Adrenal gland (tissue), 9 donors: ENCODE measurements at regions not wholly inside any gene's neighbourhood (a gene's known extent, or its start where the extent isn't known, plus 50 kb on each side); places are given as distances from the start of the nearest gene placed in this dataset.

Experiments
- DNase-seq, 7 donors: peaks; one replicate each; pipeline ENCODE4 v3.0.0-alpha.2; 2019 to 2020
- H3K27ac ChIP-seq, 5 donors: fragments of 200-600 bp; sonication (generic) in 4 of 5; 1 replicate in 3 of 5; 2 replicates in 2 of 5; pipeline versions ENCODE4 v1.5.1 to v1.8.0; 2016 to 2020; ENCODE audit warnings: mild to moderate bottlenecking in 1 of 5
- H3K27me3 ChIP-seq: fragments of 200-600 bp; 2 replicates; pipeline ENCODE4 v1.8.0; 2021
- H3K36me3 ChIP-seq, 2 donors: fragments of 200-600 bp; replicated peaks in 1 of 2; 1 replicate in 1 of 2; 2 replicates in 1 of 2; pipeline versions ENCODE4 v1.5.1 to v1.8.0; 2018 to 2022
- H3K4me1 ChIP-seq, 2 donors: fragments of 200-600 bp; replicated peaks in 1 of 2; 1 replicate in 1 of 2; 2 replicates in 1 of 2; pipeline versions ENCODE4 v1.5.1 to v1.8.0; 2018 to 2021
- H3K4me3 ChIP-seq, 4 donors: fragments of 200-600 bp; sonication (generic) in 3 of 4; one replicate each; pipeline ENCODE4 v1.5.1; 2016 to 2018
- H3K9me3 ChIP-seq, 3 donors: fragments of 200-600 bp; sonication (generic) in 1 of 3; replicated peaks in 1 of 3; 1 replicate in 2 of 3; 2 replicates in 1 of 3; pipeline versions ENCODE4 v1.5.1 to v1.8.0; 2016 to 2021
- POLR2A ChIP-seq, 2 donors: fragments of 450-650 bp; IDR thresholded peaks; one replicate each; pipeline ENCODE4 v1.6.1; 2017; ENCODE audit warnings: antibody characterized with exemption in 2 of 2, mild to moderate bottlenecking in 2 of 2, moderate library complexity in 1 of 2
- WGBS, 4 donors: extraction: QIAGEN DNeasy Blood & Tissue Kit in 2 of 4; methylation state at CpG; one replicate each; pipeline versions ENCODE4 v1.1.5 to v1.1.7; 2013 to 2017; 5-methylcytosine and 5-hydroxymethylcytosine counted together
- intact Hi-C, 2 donors: fragments of 100-400 bp; cut with DNase I; formaldehyde crosslinking; loops; one replicate each; pipeline versions ENCODE4 v1.14.1 to v1.15.0; 2022 to 2023
- TF ChIP-seq, protein P1 (sequence below), 6 experiments: fragments of 450-650 bp in 4 of 6; fragments of 200-600 bp in 2 of 6; sonication (generic) in 1 of 6; IDR thresholded peaks; 1 replicate in 5 of 6; 2 replicates in 1 of 6; pipeline versions ENCODE4 v1.5.1 to v1.8.0; 2016 to 2021; ENCODE audit warnings: antibody characterized with exemption in 6 of 6, mild to moderate bottlenecking in 2 of 6, moderate library complexity in 1 of 6
- donor health status: healthy with polysubstance abuse.
- donor health status: Bipolar disorder and iron deficiency.
- donor health status: DM: yes; HTN: yes; CAD: no.
- donor health status: DM: no; HTN: no; CAD: no.
- donor health status: DM: no; HTN: no; CAD: no.

DNA sequence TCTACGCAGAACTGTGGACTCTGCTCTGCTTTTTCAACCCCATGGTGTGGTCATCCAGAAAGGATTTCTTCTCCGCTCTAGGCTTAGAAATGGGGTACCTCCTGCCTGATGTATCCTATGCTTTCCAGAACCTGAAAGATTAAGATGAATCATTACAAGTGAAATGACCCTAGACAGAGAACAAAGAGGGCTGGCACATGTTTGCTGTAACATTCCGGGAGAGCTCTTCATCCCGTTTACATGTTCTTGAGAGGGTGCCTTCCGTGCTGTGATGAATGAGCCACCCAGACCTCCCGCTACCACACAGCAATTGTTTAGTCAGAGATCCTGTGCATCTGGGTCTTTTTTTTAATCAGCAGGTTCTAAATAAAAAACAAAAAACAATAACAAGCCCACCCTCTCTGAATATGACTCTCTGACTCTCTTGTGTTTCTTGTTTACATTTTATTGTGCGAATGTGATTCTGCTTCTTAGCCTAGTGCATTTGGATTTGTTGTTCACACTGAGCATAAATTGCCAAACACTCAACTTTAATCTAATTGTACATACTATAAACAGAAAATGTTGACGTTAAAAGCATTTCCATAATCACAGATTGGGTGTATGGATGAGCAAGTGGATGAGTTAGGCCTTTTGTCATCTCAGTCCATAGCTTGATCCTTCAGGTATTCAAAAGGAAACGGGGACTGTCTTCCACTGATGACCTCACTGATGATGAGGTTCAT, 87.1 kb downstream of the GPR88 start:
- DNase-seq = no peak
- Histone ChIP-seq H3K9me3 (no peaks in the 10 kb centered on the region), H3K27me3 (no peaks in the 10 kb centered on the region), H3K27ac (no peak overlapping the region), H3K4me3 (no peak overlapping the region), H3K4me1 (peaks cover 16 to 40% of the 10 kb centered on the region in 2 donors), H3K36me3 (no peaks in the 10 kb centered on the region)
- TF ChIP-seq, protein P1, sequence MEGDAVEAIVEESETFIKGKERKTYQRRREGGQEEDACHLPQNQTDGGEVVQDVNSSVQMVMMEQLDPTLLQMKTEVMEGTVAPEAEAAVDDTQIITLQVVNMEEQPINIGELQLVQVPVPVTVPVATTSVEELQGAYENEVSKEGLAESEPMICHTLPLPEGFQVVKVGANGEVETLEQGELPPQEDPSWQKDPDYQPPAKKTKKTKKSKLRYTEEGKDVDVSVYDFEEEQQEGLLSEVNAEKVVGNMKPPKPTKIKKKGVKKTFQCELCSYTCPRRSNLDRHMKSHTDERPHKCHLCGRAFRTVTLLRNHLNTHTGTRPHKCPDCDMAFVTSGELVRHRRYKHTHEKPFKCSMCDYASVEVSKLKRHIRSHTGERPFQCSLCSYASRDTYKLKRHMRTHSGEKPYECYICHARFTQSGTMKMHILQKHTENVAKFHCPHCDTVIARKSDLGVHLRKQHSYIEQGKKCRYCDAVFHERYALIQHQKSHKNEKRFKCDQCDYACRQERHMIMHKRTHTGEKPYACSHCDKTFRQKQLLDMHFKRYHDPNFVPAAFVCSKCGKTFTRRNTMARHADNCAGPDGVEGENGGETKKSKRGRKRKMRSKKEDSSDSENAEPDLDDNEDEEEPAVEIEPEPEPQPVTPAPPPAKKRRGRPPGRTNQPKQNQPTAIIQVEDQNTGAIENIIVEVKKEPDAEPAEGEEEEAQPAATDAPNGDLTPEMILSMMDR (IDR thresholded peaks at IDR 0.05) = no peak
- TF ChIP-seq POLR2A (IDR thresholded peaks at IDR 0.05) = no peak
- intact Hi-C loops = no loop called here
- WGBS, 4 donors = 82 to 89% (median 86%) methylated on average over 9 of the region's 9 CpGs

DNA sequence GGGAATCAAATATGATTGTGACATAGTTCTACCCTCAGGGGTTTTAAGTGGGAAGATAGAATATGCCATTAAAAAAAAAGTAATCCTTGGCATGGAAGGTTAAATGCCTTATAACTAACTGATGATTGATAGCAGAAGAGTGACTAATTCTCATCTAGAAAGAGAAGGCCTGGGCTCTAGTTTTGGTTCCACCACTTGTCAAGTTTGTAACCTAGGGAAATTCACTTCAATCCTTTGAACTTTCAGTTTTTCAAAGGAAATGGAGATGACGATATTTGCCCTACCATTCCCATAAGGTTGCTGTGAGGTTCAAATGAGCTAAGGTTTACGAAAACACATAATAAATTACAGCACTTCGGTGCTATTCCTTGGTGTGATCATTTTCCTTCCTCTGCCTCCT, 88.5 kb downstream of the GPR88 start:
- H3K4me1 ChIP-seq = peaks cover 16 to 40% of the 10 kb centered on the region in 2 donors
- TF ChIP-seq, protein P1 (IDR thresholded peaks at IDR 0.05) = no peak
- TF ChIP-seq POLR2A (IDR thresholded peaks at IDR 0.05) = no peak
- 60 to 66% (median 63%) methylated on average over 3 of the region's 3 CpGs for WGBS, 4 donors
- no peaks in the 10 kb centered on the region for H3K9me3 ChIP-seq
- H3K27ac ChIP-seq = peak overlapping the region in 1 of 5 donors; percentile 16
- no peaks in the 10 kb centered on the region for H3K27me3 ChIP-seq
- H3K36me3 ChIP-seq = no peaks in the 10 kb centered on the region
- DNase-seq = no peak
- H3K4me3 ChIP-seq = no peak overlapping the region
- intact Hi-C loops = no loop called here

DNA sequence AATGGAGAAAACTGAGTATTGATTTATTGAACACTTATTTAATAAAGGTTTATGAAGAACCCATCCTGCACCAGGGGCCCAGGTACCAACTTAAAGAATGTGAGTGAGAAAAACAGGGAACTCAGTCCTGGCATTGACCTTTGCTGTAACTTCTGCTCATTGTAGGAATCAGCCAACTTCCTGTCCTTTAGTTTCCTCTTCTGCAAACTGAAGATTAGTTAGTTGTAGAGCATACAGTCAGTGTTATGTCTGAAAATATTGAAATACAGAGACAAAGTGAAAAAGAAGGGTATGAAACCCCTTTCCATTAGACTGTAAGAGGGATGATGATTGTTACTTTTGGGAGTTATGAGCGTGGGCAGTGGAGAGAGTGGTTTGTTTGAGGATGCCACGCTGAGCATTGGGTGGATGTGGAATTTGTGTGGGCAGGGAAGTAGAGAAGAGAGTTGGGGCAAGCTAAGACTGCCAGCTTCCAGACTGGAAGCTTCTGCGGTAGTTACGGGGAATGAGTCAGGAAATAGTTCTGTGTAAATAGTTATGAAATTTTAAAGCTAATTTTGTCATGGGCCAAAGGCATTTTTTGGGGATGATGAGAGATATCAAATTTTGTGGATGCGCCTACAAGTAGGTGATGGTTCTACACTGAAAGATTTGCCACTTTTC, 89.2 kb downstream of the GPR88 start:
- Histone ChIP-seq H3K9me3 (no peaks in the 10 kb centered on the region), H3K4me1 (peaks cover 16 to 33% of the 10 kb centered on the region in 2 donors), H3K36me3 (no peaks in the 10 kb centered on the region), H3K4me3 (no peak overlapping the region), H3K27me3 (no peaks in the 10 kb centered on the region), H3K27ac (peak overlapping the region in 2 of 5 donors; percentile 8 to 53)
- WGBS, 4 donors = 73 to 79% (median 78%) methylated on average over 5 of the region's 5 CpGs
- no peak for DNase-seq
- intact Hi-C loops = no loop called here
- TF ChIP-seq, protein P1 (IDR thresholded peaks at IDR 0.05) = no peak
- TF ChIP-seq POLR2A (IDR thresholded peaks at IDR 0.05) = no peak

DNA sequence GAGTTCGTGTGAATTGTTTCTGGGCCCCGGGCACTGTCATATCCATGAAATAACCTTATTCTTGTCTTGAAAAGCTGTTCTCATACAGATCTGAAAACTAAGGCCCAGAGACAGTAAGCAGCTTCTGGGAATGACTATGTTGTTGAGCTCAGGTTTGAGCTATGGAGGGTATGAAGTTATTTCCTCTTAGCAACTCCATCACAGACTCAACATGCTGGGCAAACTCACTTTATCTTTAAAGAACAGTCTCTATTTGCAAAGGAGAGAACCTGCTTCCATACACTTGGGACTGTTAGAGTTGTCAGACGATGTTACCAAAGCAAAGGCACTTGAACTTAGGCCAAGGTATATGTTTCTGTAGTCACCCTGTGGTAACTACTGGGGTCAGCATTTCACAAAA, 90.0 kb downstream of the GPR88 start:
- Histone ChIP-seq H3K4me3 (no peak overlapping the region), H3K27me3 (no peaks in the 10 kb centered on the region), H3K9me3 (no peaks in the 10 kb centered on the region), H3K36me3 (no peaks in the 10 kb centered on the region), H3K4me1 (peaks cover 16 to 29% of the 10 kb centered on the region in 2 donors), H3K27ac (peak overlapping the region in 4 of 5 donors; percentile 31 to 77 (median 49))
- intact Hi-C loops = no loop called here
- 85 to 93% (median 88%) methylated on average over 3 of the region's 3 CpGs for WGBS, 4 donors
- TF ChIP-seq, protein P1 (IDR thresholded peaks at IDR 0.05) = no peak
- TF ChIP-seq POLR2A (IDR thresholded peaks at IDR 0.05) = no peak
- no peak for DNase-seq
